ENCODE measurements at regions not wholly inside any gene's neighbourhood (a gene's known extent, or its start where the extent isn't known, plus 50 kb on each side); places are given as distances from the start of the nearest gene placed in this dataset.

DNA sequence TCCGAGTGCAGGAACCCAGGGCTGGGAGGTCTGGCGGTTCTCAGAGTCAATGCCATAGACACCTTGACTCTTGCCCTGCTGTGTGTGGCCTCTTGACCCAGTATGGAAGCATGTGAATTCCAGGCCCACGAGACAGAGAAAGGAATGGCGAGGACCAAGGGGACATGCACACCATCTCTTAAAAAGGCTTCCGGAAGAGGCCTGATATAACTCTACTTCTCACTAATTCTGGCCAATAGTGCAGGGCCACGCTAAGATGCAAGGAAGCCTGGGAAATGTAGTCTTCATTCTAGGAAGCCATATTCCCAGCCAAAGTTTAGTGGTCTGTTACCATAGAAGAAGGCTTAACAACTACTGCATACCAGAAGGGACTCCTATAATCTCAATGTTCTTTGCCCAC lies 177.0 kb upstream of the KCNG1 start:
- H2AK9ac ChIP-seq (replicated peaks; ENCODE audit: low read depth, low read length, poor library complexity), result no peak overlapping the region
- in situ Hi-C loops (cut with MboI; ENCODE audit: low sequenced_read_pairs), result no loop called here
- H3K79me1 ChIP-seq (ENCODE audit: low read depth in 1 of 2, low read length in 2 of 2), result no peaks in the 10 kb centered on the region
- peaks cover 7% of the 10 kb centered on the region for H3K4me1 ChIP-seq (ENCODE audit: control insufficient read depth, insufficient read depth, low read length)
- 0 out of 2 replicates have a peak overlapping the region, but pooled peaks have one; percentile 64 for H4K5ac ChIP-seq (ENCODE audit: low read depth, low read length)
- TF ChIP-seq FOS (IDR thresholded peaks at IDR 0.05; ENCODE audit: low read depth, low read length), result no peak
- no peak for TF ChIP-seq POLR2A (IDR thresholded peaks at IDR 0.05; ENCODE audit: low read depth, low read length)
- no peak for TF ChIP-seq NFE2L2 (IDR thresholded peaks at IDR 0.05; ENCODE audit: low read depth, low read length)
- TF ChIP-seq SMC3 (IDR thresholded peaks at IDR 0.05; ENCODE audit: low read depth, low read length), result no peak
- TF ChIP-seq RCOR1 (IDR thresholded peaks at IDR 0.05; ENCODE audit: insufficient replicate concordance, low read length), result no peak
- TF ChIP-seq CTCF (conservative IDR thresholded peaks at IDR 0.05; ENCODE audit: low read depth, low read length), result no peak
- TF ChIP-seq, protein P1, sequence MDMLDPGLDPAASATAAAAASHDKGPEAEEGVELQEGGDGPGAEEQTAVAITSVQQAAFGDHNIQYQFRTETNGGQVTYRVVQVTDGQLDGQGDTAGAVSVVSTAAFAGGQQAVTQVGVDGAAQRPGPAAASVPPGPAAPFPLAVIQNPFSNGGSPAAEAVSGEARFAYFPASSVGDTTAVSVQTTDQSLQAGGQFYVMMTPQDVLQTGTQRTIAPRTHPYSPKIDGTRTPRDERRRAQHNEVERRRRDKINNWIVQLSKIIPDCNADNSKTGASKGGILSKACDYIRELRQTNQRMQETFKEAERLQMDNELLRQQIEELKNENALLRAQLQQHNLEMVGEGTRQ (IDR thresholded peaks at IDR 0.05; ENCODE audit: low read depth, low read length), result no peak
- TF ChIP-seq RAD21 (IDR thresholded peaks at IDR 0.05; ENCODE audit: low read length), result no peak
- no peak for TF ChIP-seq MAZ (IDR thresholded peaks at IDR 0.05; ENCODE audit: borderline replicate concordance, low read depth, low read length)
- no peak for TF ChIP-seq BHLHE40 (IDR thresholded peaks at IDR 0.05; ENCODE audit: low read depth, low read length)
- TF ChIP-seq CEBPB (IDR thresholded peaks at IDR 0.05; ENCODE audit: low read depth, low read length), result no peak
- no peak for TF ChIP-seq MXI1 (IDR thresholded peaks at IDR 0.05; ENCODE audit: borderline replicate concordance, low read depth, low read length)
- TF ChIP-seq ELK1 (IDR thresholded peaks at IDR 0.05; ENCODE audit: borderline replicate concordance, low read depth, low read length), result no peak
- TF ChIP-seq CHD1 (IDR thresholded peaks at IDR 0.05; ENCODE audit: low read depth, low read length), result no peak
- POLR2A ChIA-PET (ENCODE audit: unreplicated experiment), result no interaction called here
- no peak overlapping the region for H3K4me2 ChIP-seq (ENCODE audit: low read depth, low read length)
- H2BK5ac ChIP-seq (ENCODE audit: low read depth, low read length, poor library complexity, severe bottlenecking), result no peak overlapping the region
- no peak overlapping the region for H3K4me3 ChIP-seq (ENCODE audit: insufficient read depth, low read depth, low read length)
- WGBS, 2 experiments (ENCODE audit: extremely low coverage in 2 of 2, insufficient read length in 1 of 2), result 77% methylated on average over 2 of the region's 6 CpGs; no CpG with 5 or more reads in 1 of the 2 experiments
- DNase-seq (no peak), ATAC-seq (ENCODE audit: low read depth) (peak; percentile 37)
- H3K27me3 ChIP-seq (ENCODE audit: control insufficient read depth, insufficient read depth, low read length), result peaks cover 7% of the 10 kb centered on the region; the same call in 1 of the 2 replicates
- no TSS peak for BruUV-seq (replicated peaks)
- H2BK15ac ChIP-seq (ENCODE audit: low read depth, low read length), result no peak overlapping the region
- H3K9me1 ChIP-seq (ENCODE audit: insufficient read depth, low read length), result peaks cover 15% of the 10 kb centered on the region
- no peak overlapping the region for H2BK20ac ChIP-seq (ENCODE audit: low read depth, low read length)
- H2BK120ac ChIP-seq (ENCODE audit: low read depth, low read length), result no peak overlapping the region
- H3K9ac ChIP-seq (ENCODE audit: low read depth, low read length), result no peak overlapping the region
- H4K8ac ChIP-seq (ENCODE audit: low read depth in 2 of 2, low read length in 2 of 2), result peak overlapping the region in 1 of 2 experiments; percentile 42; a peak in 2 of 4 replicates
- no peak overlapping the region for H3K14ac ChIP-seq (replicated peaks; ENCODE audit: low read depth, low read length)
- CTCF ChIA-PET, result no interaction called here
- no peak overlapping the region for H3K4ac ChIP-seq (ENCODE audit: low read depth, low read length)
- no peak overlapping the region for H3K27ac ChIP-seq (ENCODE audit: insufficient read depth, low read length)
- intact Hi-C loops (cut with micrococcal nuclease), result loop anchor here (10.0 kb wide), 1 partner anchor 65 kb away; no protein-coding TSS in a partner anchor
- H3K36me3 ChIP-seq (ENCODE audit: control insufficient read depth, insufficient read depth, low read length), result no peaks in the 10 kb centered on the region
- peak overlapping the region; percentile 55 for H2AFZ ChIP-seq (replicated peaks; ENCODE audit: low read length, poor library complexity)
- no peaks in the 10 kb centered on the region for H4K20me1 ChIP-seq (ENCODE audit: insufficient read depth, low read length)
- no peak overlapping the region for H2AK5ac ChIP-seq (ENCODE audit: low read depth, low read length)
- H3K23ac ChIP-seq (ENCODE audit: low read depth, low read length), result no peak overlapping the region
- dilution Hi-C loops (cut with HindIII; ENCODE audit: low sequenced_read_pairs, unreplicated experiment), result no loop called here
- no peak overlapping the region for H3K18ac ChIP-seq (ENCODE audit: low read depth, low read length)
- no peak overlapping the region for H3K56ac ChIP-seq (ENCODE audit: extremely low read depth, insufficient read depth, low read length)
- peaks cover 3% of the 10 kb centered on the region; the same call in 1 of the 2 replicates for H3K9me3 ChIP-seq (ENCODE audit: control insufficient read depth, insufficient read depth, low read length)
- H4K91ac ChIP-seq (ENCODE audit: insufficient read depth, low read depth, low read length), result no peak overlapping the region

All from IMR-90 (cell line).